ENCODE measurements at regions not wholly inside any gene's neighbourhood (a gene's known extent, or its start where the extent isn't known, plus 50 kb on each side); places are given as distances from the start of the nearest gene placed in this dataset.
"Not testable (repeated sequence)": the region's sequence is repeated elsewhere in the genome, so short reads cannot be mapped to it uniquely, and the experiment has no call there.

DNA sequence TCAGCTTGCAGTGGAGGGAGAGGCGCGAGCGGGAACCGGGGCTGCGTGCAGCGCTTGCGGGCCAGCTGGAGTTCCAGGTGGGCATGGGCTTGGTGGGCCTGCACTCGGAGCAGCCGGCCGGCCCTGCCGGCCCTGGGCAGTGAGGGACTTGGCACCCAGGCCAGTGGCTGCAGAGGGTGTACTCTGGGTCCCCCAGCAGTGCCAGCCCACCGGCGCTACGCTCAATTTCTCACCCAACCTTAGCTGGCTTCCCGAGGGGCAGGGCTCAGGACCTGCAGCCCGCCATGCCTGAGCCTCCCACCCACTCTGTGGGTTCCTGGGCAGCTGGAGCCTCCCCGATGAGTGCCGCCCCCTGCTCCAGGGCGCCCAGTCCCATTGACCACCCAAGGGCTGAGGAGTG is 52.6 kb upstream of the PDE3B start:
- TF ChIP-seq, protein P1, sequence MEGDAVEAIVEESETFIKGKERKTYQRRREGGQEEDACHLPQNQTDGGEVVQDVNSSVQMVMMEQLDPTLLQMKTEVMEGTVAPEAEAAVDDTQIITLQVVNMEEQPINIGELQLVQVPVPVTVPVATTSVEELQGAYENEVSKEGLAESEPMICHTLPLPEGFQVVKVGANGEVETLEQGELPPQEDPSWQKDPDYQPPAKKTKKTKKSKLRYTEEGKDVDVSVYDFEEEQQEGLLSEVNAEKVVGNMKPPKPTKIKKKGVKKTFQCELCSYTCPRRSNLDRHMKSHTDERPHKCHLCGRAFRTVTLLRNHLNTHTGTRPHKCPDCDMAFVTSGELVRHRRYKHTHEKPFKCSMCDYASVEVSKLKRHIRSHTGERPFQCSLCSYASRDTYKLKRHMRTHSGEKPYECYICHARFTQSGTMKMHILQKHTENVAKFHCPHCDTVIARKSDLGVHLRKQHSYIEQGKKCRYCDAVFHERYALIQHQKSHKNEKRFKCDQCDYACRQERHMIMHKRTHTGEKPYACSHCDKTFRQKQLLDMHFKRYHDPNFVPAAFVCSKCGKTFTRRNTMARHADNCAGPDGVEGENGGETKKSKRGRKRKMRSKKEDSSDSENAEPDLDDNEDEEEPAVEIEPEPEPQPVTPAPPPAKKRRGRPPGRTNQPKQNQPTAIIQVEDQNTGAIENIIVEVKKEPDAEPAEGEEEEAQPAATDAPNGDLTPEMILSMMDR (conservative IDR thresholded peaks at IDR 0.05; ENCODE audit: low read depth, low read length) = not testable (repeated sequence)
- TF ChIP-seq EZH2 (IDR thresholded peaks at IDR 0.05; ENCODE audit: borderline replicate concordance, low read depth, low read length, poor library complexity, severe bottlenecking) = not testable (repeated sequence)
